Peyer's patch (tissue), 4 donors: ENCODE measurements at regions not wholly inside any gene's neighbourhood (a gene's known extent, or its start where the extent isn't known, plus 50 kb on each side); places are given as distances from the start of the nearest gene placed in this dataset.

Experiments used
- DNase-seq, 3 donors: peaks; one replicate each; pipeline ENCODE4 v3.0.0-alpha.2; 2017 to 2019
- H3K27ac ChIP-seq, 4 donors: fragments of 200-600 bp; sonication (generic); one replicate each; pipeline ENCODE4 v1.5.1; 2016 to 2019
- H3K27me3 ChIP-seq, 2 donors: fragments of 200-600 bp; sonication (generic); one replicate each; pipeline ENCODE4 v1.5.1; 2019
- H3K36me3 ChIP-seq, 3 donors: fragments of 200-600 bp; sonication (generic); one replicate each; pipeline ENCODE4 v1.5.1; 2016 to 2019
- H3K4me1 ChIP-seq, 4 donors: fragments of 200-600 bp; sonication (generic); one replicate each; pipeline ENCODE4 v1.5.1; 2016 to 2019
- H3K4me3 ChIP-seq, 4 donors: fragments of 200-600 bp; sonication (generic); 1 replicate in 3 of 4; 2 replicates in 1 of 4; pipeline ENCODE4 v1.5.1; 2016 to 2019; ENCODE audit warnings: mild to moderate bottlenecking in 1 of 4
- H3K9me3 ChIP-seq, 4 donors: fragments of 200-600 bp; sonication (generic); one replicate each; pipeline ENCODE4 v1.5.1; 2016 to 2019; ENCODE audit warnings: mild to moderate bottlenecking in 1 of 4
- POLR2A ChIP-seq, 2 donors: fragments of 450-650 bp; IDR thresholded peaks; one replicate each; pipeline ENCODE4 v1.5.1; 2017; ENCODE audit warnings: antibody characterized with exemption in 2 of 2, mild to moderate bottlenecking in 2 of 2, moderate library complexity in 2 of 2
- TF ChIP-seq, protein P1 (sequence below), 6 experiments: fragments of 450-650 bp in 4 of 6; fragments of 200-600 bp in 2 of 6; sonication (generic) in 1 of 6; IDR thresholded peaks; one replicate each; pipeline ENCODE4 v1.5.1; 2017 to 2019; ENCODE audit warnings: antibody characterized with exemption in 6 of 6, mild to moderate bottlenecking in 3 of 6, moderate library complexity in 1 of 6

DNA sequence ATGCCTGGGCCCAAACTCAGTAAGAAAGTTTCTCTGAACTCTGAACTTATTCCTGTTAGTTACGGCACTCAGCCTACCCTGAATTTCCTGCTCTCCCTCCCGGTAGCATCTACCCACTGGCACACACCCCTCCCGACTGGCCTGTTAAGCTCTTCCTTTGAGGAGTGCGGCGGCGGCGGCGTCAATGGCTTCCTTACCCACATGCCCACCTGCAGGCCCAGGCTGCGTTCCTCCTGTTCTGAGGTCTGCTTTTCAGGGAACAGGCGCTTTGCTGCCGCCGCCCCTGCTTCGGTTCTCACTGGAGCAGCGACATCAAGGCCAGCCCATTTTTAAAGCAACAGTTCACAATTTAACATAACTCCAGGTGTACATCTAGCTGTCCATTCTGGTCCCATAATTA lies 432.4 kb downstream of the DCDC2C start:
- Histone ChIP-seq H3K9me3 (peaks cover 0 to 4% (median 0%) of the 10 kb centered on the region in 4 donors), H3K27me3 (no peaks in the 10 kb centered on the region), H3K27ac (no peak overlapping the region), H3K4me1 (no peaks in the 10 kb centered on the region), H3K4me3 (no peak overlapping the region), H3K36me3 (no peaks in the 10 kb centered on the region)
- no peak for DNase-seq
- TF ChIP-seq, protein P1, sequence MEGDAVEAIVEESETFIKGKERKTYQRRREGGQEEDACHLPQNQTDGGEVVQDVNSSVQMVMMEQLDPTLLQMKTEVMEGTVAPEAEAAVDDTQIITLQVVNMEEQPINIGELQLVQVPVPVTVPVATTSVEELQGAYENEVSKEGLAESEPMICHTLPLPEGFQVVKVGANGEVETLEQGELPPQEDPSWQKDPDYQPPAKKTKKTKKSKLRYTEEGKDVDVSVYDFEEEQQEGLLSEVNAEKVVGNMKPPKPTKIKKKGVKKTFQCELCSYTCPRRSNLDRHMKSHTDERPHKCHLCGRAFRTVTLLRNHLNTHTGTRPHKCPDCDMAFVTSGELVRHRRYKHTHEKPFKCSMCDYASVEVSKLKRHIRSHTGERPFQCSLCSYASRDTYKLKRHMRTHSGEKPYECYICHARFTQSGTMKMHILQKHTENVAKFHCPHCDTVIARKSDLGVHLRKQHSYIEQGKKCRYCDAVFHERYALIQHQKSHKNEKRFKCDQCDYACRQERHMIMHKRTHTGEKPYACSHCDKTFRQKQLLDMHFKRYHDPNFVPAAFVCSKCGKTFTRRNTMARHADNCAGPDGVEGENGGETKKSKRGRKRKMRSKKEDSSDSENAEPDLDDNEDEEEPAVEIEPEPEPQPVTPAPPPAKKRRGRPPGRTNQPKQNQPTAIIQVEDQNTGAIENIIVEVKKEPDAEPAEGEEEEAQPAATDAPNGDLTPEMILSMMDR (IDR thresholded peaks at IDR 0.05) = no peak

DNA sequence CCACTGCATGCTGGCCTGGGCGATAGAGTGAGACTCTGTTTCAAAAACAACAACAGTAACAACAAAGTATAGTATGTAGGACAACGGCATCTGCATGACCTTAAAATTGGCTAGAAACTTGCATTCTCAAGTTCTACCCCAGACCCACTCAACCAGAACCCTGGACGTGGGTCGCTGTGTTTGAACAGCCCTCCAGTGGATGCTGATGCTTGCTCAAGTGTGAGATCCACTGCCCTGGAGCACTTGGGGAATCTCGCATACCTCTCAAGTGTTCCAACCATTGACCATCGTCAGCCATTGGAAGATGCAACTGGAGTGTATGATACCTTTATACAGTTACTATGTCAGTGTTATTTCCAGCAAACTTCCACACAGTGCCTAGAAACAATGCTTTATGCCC lies 435.9 kb downstream of the DCDC2C start:
- no peaks in the 10 kb centered on the region for H3K4me1 ChIP-seq
- H3K27me3 ChIP-seq = no peaks in the 10 kb centered on the region
- no peak for TF ChIP-seq POLR2A (IDR thresholded peaks at IDR 0.05)
- TF ChIP-seq, protein P1 (IDR thresholded peaks at IDR 0.05) = no peak
- H3K9me3 ChIP-seq = peaks cover 0 to 9% (median 0%) of the 10 kb centered on the region in 4 donors
- H3K4me3 ChIP-seq = no peak overlapping the region
- H3K36me3 ChIP-seq = no peaks in the 10 kb centered on the region
- no peak for DNase-seq
- no peak overlapping the region for H3K27ac ChIP-seq

DNA sequence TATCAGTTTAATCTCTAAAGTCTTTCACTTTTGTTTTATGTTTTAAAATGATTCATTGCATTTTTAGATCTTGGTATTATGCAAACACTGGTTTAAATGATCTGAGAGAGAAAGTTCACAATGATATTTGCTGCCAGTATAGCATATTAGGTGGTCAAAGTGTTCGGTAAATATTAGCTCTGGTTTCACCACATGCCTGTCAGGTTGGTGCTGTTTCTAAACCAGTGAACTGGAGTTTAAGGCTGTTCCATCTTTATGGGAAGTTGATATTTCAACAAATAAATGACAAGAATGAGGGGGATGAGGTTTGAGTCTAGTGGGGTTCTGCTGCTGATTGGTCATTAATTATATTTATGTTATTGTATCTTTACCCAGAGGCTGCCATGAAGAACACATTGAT lies 436.4 kb downstream of the DCDC2C start:
- Histone ChIP-seq H3K27ac (no peak overlapping the region), H3K4me3 (no peak overlapping the region), H3K27me3 (no peaks in the 10 kb centered on the region), H3K4me1 (no peaks in the 10 kb centered on the region), H3K9me3 (peaks cover 0 to 9% (median 0%) of the 10 kb centered on the region in 4 donors), H3K36me3 (no peaks in the 10 kb centered on the region)
- no peak for DNase-seq
- TF ChIP-seq, protein P1 (IDR thresholded peaks at IDR 0.05) = no peak
- TF ChIP-seq POLR2A (IDR thresholded peaks at IDR 0.05) = no peak

GRCh38 chr2:4140281-4140970 lies 437.1 kb downstream of the DCDC2C start:
- no peaks in the 10 kb centered on the region for H3K27me3 ChIP-seq
- H3K36me3 ChIP-seq = no peaks in the 10 kb centered on the region
- no peak for DNase-seq
- no peak overlapping the region for H3K4me3 ChIP-seq
- no peak overlapping the region for H3K27ac ChIP-seq
- TF ChIP-seq, protein P1 (IDR thresholded peaks at IDR 0.05) = no peak
- TF ChIP-seq POLR2A (IDR thresholded peaks at IDR 0.05) = no peak
- peaks cover 0 to 5% (median 0%) of the 10 kb centered on the region in 4 donors for H3K9me3 ChIP-seq
- no peaks in the 10 kb centered on the region for H3K4me1 ChIP-seq

- Histone ChIP-seq H3K36me3 (no peaks in the 10 kb centered on the region), H3K27ac (no peak overlapping the region), H3K27me3 (no peaks in the 10 kb centered on the region), H3K9me3 (peaks cover 0 to 5% (median 0%) of the 10 kb centered on the region in 4 donors), H3K4me1 (no peaks in the 10 kb centered on the region), H3K4me3 (no peak overlapping the region)
- no peak for TF ChIP-seq POLR2A (IDR thresholded peaks at IDR 0.05)
- TF ChIP-seq, protein P1 (IDR thresholded peaks at IDR 0.05) = no peak
- no peak for DNase-seq
Measured at GRCh38 chr2:4144731-4145130, 441.4 kb downstream of the DCDC2C start.
